GM21423 (cell line): ENCODE measurements at regions not wholly inside any gene's neighbourhood (a gene's known extent, or its start where the extent isn't known, plus 50 kb on each side); places are given as distances from the start of the nearest gene placed in this dataset.

Experiments used
- ATAC-seq: cut with Tn5 transposase; IDR thresholded peaks from one replicate; pipeline ENCODE4 v1.9.1; 2021; ENCODE audit warnings: mild to moderate bottlenecking, moderate library complexity; ENCODE audit not compliant: unreplicated experiment

- ATAC-seq: no peak
These were observed 89.6 kb upstream of the HNRNPU start for GRCh38 chr1:244953901-244954300.

GRCh38 chr1:244952940-244953339 lies 88.6 kb upstream of the HNRNPU start:
- ATAC-seq: peak; percentile 94

- ATAC-seq: peak; percentile 8
These were observed 88.1 kb upstream of the HNRNPU start for GRCh38 chr1:244952280-244952933.

GRCh38 chr1:244948416-244948815 lies 84.1 kb upstream of the HNRNPU start:
- no peak for ATAC-seq

GRCh38 chr1:244945109-244945671 lies 80.8 kb upstream of the HNRNPU start:
- peak; percentile 85 for ATAC-seq

GRCh38 chr1:244941121-244941520 lies 76.8 kb upstream of the HNRNPU start:
- peak; percentile 70 for ATAC-seq

GRCh38 chr1:244937099-244937498 lies 72.8 kb upstream of the HNRNPU start:
- ATAC-seq: no peak

- peak; percentile 62 for ATAC-seq
These were observed 56.8 kb upstream of the HNRNPU start for GRCh38 chr1:244920911-244921761.

GRCh38 chr1:244919320-244920282 lies 55.3 kb upstream of the HNRNPU start:
- no peak for ATAC-seq

- ATAC-seq: peak; percentile 59
These were observed 54.3 kb upstream of the HNRNPU start for GRCh38 chr1:244918421-244919319.

- no peak for ATAC-seq
These were observed 52.8 kb upstream of the HNRNPU start for GRCh38 chr1:244917073-244917670.

GRCh38 chr1:244915736-244916135 lies 51.4 kb upstream of the HNRNPU start:
- ATAC-seq: no peak

- no peak for ATAC-seq
These were observed 50.4 kb upstream of the HNRNPU start for GRCh38 chr1:244914761-244915160.
